Lower leg skin (tissue), 3 donors: ENCODE measurements at regions not wholly inside any gene's neighbourhood (a gene's known extent, or its start where the extent isn't known, plus 50 kb on each side); places are given as distances from the start of the nearest gene placed in this dataset.

Source experiments
- POLR2A ChIP-seq, 2 donors: fragments of 450-650 bp; IDR thresholded peaks; one replicate each; pipeline ENCODE4 v1.6.1; 2016 to 2017; ENCODE audit warnings: antibody characterized with exemption in 2 of 2, mild to moderate bottlenecking in 1 of 2, moderate library complexity in 1 of 2
- TF ChIP-seq, protein P1 (sequence below), 3 donors: fragments of 450-650 bp; IDR thresholded peaks; one replicate each; pipeline ENCODE4 v1.5.1; 2016; ENCODE audit warnings: antibody characterized with exemption in 3 of 3, mild to moderate bottlenecking in 3 of 3, moderate library complexity in 2 of 3

DNA sequence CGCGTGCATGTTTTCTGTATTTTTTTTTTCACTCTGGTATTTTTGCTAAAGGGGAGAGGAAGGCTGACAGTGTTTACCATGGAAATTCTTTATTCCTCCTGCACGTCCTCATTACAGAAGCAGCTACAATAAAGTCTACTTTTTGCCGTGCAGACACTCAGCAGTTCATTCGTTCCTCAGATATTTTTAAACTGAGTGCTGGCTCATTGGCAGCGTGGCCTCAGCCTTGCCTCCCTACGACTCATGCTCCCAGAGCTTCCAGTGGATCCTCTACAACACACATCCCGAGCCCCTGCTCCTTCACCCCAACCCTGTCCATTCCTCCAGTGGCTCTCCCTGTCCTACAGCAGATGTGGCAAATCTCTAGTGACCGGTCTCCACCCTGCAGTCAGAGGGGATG, 239.2 kb upstream of the ZMIZ1 start:
- TF ChIP-seq, protein P1, sequence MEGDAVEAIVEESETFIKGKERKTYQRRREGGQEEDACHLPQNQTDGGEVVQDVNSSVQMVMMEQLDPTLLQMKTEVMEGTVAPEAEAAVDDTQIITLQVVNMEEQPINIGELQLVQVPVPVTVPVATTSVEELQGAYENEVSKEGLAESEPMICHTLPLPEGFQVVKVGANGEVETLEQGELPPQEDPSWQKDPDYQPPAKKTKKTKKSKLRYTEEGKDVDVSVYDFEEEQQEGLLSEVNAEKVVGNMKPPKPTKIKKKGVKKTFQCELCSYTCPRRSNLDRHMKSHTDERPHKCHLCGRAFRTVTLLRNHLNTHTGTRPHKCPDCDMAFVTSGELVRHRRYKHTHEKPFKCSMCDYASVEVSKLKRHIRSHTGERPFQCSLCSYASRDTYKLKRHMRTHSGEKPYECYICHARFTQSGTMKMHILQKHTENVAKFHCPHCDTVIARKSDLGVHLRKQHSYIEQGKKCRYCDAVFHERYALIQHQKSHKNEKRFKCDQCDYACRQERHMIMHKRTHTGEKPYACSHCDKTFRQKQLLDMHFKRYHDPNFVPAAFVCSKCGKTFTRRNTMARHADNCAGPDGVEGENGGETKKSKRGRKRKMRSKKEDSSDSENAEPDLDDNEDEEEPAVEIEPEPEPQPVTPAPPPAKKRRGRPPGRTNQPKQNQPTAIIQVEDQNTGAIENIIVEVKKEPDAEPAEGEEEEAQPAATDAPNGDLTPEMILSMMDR (IDR thresholded peaks at IDR 0.05), result no peak
- TF ChIP-seq POLR2A (IDR thresholded peaks at IDR 0.05), result no peak
